ENCODE measurements at regions not wholly inside any gene's neighbourhood (a gene's known extent, or its start where the extent isn't known, plus 50 kb on each side); places are given as distances from the start of the nearest gene placed in this dataset.

DNA sequence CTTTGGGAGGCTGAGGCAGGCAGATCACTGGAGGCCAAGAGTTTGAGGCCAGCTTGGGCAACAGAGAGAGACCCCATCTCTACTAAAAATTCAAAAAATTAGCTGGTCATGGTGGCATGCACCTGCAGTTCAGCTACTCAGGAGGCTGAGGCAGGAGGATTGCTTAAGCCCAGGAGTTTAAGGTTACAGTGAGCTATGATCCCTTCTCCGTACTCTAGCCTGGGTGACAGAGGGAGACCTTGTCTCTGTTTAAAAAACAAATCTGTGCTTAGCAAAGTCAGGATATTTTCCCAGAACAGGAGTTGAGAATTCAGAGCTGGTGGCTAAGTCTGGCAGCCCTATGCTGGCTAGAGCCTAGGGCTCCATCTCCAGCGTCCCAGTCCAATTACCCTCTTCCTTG, 142.9 kb upstream of the PZP start:
- TF ChIP-seq EZH2phosphoT487 (IDR thresholded peaks at IDR 0.05; ENCODE audit: low read depth), result no peak
- TF ChIP-seq, protein P1, sequence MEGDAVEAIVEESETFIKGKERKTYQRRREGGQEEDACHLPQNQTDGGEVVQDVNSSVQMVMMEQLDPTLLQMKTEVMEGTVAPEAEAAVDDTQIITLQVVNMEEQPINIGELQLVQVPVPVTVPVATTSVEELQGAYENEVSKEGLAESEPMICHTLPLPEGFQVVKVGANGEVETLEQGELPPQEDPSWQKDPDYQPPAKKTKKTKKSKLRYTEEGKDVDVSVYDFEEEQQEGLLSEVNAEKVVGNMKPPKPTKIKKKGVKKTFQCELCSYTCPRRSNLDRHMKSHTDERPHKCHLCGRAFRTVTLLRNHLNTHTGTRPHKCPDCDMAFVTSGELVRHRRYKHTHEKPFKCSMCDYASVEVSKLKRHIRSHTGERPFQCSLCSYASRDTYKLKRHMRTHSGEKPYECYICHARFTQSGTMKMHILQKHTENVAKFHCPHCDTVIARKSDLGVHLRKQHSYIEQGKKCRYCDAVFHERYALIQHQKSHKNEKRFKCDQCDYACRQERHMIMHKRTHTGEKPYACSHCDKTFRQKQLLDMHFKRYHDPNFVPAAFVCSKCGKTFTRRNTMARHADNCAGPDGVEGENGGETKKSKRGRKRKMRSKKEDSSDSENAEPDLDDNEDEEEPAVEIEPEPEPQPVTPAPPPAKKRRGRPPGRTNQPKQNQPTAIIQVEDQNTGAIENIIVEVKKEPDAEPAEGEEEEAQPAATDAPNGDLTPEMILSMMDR (IDR thresholded peaks at IDR 0.05; ENCODE audit: low read depth, low read length), result no peak
